ENCODE measurements at regions not wholly inside any gene's neighbourhood (a gene's known extent, or its start where the extent isn't known, plus 50 kb on each side); places are given as distances from the start of the nearest gene placed in this dataset.
A peak's percentile ranks its signal among the peaks of the same experiment; 100 is the strongest.
"Not testable (repeated sequence)": the region's sequence is repeated elsewhere in the genome, so short reads cannot be mapped to it uniquely, and the experiment has no call there.

DNA sequence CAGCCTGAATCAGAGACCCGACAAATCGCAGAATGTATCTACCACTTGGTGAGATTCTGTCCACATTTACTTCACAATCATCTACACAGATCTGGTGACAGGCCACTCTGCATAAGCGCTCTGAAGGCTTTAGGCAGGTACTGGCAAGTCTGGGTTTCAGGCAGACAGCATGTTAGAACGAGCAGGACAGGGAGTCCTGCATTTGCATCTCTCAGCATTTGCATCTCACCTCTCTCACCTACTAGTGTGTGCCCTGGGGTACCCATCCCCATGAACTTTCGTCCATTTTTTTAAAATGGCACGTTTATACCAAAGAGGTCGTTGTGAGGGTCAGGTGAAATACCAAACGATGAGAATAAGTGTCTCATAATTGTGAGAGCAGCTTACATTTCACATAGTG, 108.2 kb downstream of the SPATA31A1 start:
- H3K27me3 ChIP-seq; H3K4me1 ChIP-seq; intact Hi-C loops (cut with DNase I); H3K36me3 ChIP-seq; DNase-seq (ENCODE audit: extremely low spot score); H3K9me3 ChIP-seq: not testable (repeated sequence)
- Histone ChIP-seq H3K4me3 (peak overlapping the region; percentile 51 to 63 (median 59)), H3K27ac (replicated peaks in 1 of 4) (peak overlapping the region; percentile 69 to 77 (median 75))
- WGBS, result 17% methylated on average over 6 of the region's 8 CpGs

DNA sequence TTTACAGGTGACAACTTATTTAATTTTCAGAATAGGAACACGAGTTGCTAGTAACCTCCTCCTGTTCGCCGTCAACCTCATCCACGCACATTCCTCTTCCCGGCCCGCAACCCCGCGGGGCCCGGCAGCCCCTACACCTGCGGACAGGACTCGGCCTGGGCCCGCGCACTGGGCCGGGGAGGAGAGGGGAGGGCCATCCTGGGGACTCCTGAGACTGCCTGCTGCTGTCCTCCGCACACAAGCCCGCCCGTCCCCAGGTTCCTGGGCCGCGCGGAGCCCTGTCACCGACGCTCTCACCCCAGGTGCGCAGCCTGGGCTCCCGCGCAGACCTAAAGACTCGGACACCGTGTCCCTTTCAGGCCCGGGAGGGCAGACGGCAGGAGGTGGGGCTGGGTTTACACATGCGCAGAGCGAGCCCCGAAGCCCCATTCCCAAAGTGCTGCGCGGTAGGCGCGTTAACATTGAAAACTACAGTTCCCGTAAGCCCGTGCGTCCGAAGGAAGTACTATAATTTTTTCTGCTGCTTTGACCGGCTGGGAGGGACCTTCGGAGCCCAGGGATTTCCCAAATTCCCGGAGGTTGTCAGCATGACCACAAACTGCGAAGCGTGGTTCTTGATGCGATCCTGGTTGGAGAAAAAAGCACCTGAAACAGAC, 108.8 kb downstream of the SPATA31A1 start:
- H3K9me3 ChIP-seq; H3K36me3 ChIP-seq; H3K4me1 ChIP-seq; H3K27me3 ChIP-seq; intact Hi-C loops (cut with DNase I): not testable (repeated sequence)
- H3K27ac ChIP-seq (replicated peaks in 1 of 4), result peak overlapping the region; percentile 69 to 77 (median 75)
- peak; percentile 91 for DNase-seq (ENCODE audit: extremely low spot score)
- H3K4me3 ChIP-seq, result peak overlapping the region; percentile 51 to 63 (median 59)
- WGBS, result 1% methylated on average over 17 of the region's 46 CpGs
- TF ChIP-seq POLR2AphosphoS5 (IDR thresholded peaks at IDR 0.05), result peak; percentile 67 to 74

DNA sequence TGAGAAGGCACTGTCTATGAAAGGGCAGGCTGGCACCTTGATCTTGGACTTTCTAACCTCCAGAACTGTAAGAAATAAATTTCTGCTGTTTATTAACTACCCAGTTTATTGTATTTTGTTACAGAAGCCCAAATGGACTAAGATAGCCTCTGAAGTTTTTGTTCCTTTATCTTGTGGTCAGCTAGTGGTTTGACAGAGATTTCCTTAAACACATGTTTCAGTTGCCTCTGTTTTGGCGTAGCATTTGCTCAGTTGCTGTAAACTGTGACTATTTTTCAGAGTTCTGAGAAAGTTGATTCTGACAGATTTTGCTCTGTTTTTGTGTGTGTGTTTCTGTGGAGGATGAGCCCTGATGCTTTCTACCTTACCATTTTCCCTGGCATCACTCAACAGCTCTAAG, 119.0 kb downstream of the SPATA31A1 start:
- WGBS, result 67% methylated on average over 1 of the region's 1 CpG
- DNase-seq (ENCODE audit: extremely low spot score); H3K4me3 ChIP-seq; H3K4me1 ChIP-seq; H3K9me3 ChIP-seq; H3K27ac ChIP-seq (replicated peaks in 1 of 4); intact Hi-C loops (cut with DNase I); H3K27me3 ChIP-seq; H3K36me3 ChIP-seq: not testable (repeated sequence)

DNA sequence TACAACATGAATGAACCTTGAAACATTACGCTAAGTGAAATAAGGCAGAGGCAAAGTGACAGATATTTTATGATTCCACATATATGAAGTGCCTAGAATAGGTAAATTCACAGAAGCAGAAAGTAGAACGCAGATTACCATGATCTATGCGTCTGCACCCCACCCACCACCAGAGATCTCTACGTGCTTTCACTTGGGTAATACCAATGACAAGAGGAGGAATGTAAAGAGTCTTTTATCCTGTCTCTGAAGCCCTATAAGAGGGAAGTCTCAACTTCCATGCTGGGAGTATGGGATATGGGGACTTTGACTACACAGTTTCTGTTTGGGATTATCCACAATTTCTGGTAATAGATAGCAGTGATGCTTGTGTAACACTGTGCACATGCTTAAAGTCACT, 127.6 kb downstream of the SPATA31A1 start:
- H3K27me3 ChIP-seq; H3K27ac ChIP-seq (replicated peaks in 1 of 4); H3K9me3 ChIP-seq; H3K4me3 ChIP-seq; DNase-seq (ENCODE audit: extremely low spot score); intact Hi-C loops (cut with DNase I); H3K4me1 ChIP-seq; H3K36me3 ChIP-seq: not testable (repeated sequence)
- 95% methylated on average over 4 of the region's 4 CpGs for WGBS

GRCh38 chr9:39483880-39484279, 128.4 kb downstream of the SPATA31A1 start:
- H3K4me1 ChIP-seq; H3K27me3 ChIP-seq; H3K36me3 ChIP-seq; DNase-seq (ENCODE audit: extremely low spot score); H3K9me3 ChIP-seq; H3K27ac ChIP-seq (replicated peaks in 1 of 4); H3K4me3 ChIP-seq; intact Hi-C loops (cut with DNase I): not testable (repeated sequence)
- 80% methylated on average over 2 of the region's 2 CpGs for WGBS

- H3K27me3 ChIP-seq; H3K36me3 ChIP-seq; H3K4me1 ChIP-seq; H3K9me3 ChIP-seq; intact Hi-C loops (cut with DNase I); DNase-seq (ENCODE audit: extremely low spot score); H3K4me3 ChIP-seq; H3K27ac ChIP-seq (replicated peaks in 1 of 4): not testable (repeated sequence)
- whole genome bisulfite sequencing, result 100% methylated on average over 1 of the region's 1 CpG
Measured at GRCh38 chr9:39484292-39484691, 128.8 kb downstream of the SPATA31A1 start.

DNA sequence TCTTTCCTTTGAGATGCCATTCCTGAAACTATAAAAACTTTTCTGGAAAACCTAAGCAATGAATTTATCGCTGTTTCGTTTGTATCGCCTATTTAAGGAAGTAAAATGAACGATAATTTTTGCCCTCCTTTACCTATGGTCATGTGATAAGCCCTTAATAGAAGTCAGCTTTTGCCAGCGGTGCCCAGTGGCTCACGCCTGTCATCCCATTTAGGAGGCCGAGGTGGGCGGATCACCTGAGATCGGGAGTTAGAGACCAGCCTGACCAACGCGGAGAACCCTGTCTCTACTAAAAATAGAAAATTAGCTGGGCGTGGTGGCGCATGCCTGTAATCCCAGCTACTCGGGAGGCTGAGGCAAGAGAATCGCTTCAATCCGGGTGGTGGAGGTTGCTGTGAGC, 132.0 kb downstream of the SPATA31A1 start:
- 96% methylated on average over 11 of the region's 16 CpGs for WGBS
- DNase-seq (ENCODE audit: extremely low spot score); intact Hi-C loops (cut with DNase I): not testable (repeated sequence)

GRCh38 chr9:39496248-39496647, 140.8 kb downstream of the SPATA31A1 start:
- H3K4me1 ChIP-seq; H3K9me3 ChIP-seq; H3K4me3 ChIP-seq; DNase-seq (ENCODE audit: extremely low spot score); H3K27me3 ChIP-seq; H3K36me3 ChIP-seq; intact Hi-C loops (cut with DNase I); H3K27ac ChIP-seq (replicated peaks in 1 of 4): not testable (repeated sequence)
- WGBS, result 61% methylated on average over 3 of the region's 4 CpGs

More for the DNA sequence above, 132.0 kb downstream of the SPATA31A1 start:
- H3K4me3 ChIP-seq; H3K9me3 ChIP-seq; H3K36me3 ChIP-seq; H3K4me1 ChIP-seq; H3K27ac ChIP-seq (replicated peaks in 1 of 4); H3K27me3 ChIP-seq: not testable (repeated sequence)

DNA sequence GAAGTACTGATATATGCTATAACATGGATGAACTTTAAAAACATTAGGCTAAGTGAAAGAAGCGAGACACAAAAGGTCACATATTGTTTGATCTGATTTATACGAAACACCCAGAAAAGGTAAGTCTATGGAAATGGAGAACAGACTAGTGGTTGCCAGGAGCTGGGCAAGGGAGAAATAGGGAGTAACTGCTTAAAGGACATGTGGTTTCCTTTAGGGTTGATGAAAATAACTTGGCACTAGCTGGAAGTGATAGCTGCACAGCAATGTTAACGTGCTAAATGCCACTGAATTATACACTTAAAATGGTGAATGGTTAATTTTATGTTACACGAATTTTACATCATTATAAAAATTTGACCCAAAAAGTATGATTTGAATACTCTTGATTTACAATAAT, 147.7 kb downstream of the SPATA31A1 start:
- H3K27me3 ChIP-seq; H3K27ac ChIP-seq (replicated peaks in 1 of 4); H3K9me3 ChIP-seq; DNase-seq (ENCODE audit: extremely low spot score); H3K4me3 ChIP-seq; H3K36me3 ChIP-seq; intact Hi-C loops (cut with DNase I); H3K4me1 ChIP-seq: not testable (repeated sequence)
- no CpG with 5 or more reads among the region's 4 CpGs for WGBS

DNA sequence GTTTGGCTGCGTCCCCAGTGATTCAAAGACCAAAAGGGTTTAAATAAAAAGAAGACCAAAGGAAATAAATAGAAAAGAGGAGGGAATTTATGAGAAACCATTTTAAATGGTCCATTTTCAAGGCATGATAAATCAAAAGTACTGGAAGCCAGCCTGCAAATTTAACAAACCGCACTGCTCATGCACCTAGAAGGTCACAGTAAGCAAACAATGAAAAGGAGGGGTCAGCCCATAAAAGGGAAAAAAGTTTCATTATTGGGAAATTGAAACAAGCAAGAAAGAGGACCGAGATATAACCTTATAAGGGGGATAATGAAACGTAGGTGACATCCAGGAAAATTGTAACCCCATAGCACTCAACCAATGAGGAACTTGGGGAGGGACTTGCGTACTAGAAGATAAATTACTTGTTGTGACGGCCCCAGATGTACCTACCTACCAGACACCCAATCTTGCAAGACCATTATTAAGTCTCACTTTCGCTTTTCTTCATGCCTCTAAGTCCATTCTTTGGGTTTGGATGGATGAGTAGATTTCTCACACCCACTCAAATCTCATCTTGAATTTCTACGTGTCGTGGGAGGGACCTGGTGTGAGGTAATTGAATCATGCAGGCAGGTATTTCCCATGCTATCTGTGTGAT, 172.0 kb downstream of the SPATA31A1 start:
- WGBS, result no CpG with 5 or more reads among the region's 9 CpGs
- intact Hi-C loops (cut with DNase I); H3K36me3 ChIP-seq; DNase-seq (ENCODE audit: extremely low spot score); H3K4me1 ChIP-seq; H3K27me3 ChIP-seq; H3K9me3 ChIP-seq; H3K27ac ChIP-seq (replicated peaks in 1 of 4); H3K4me3 ChIP-seq: not testable (repeated sequence)

GRCh38 chr9:39532597-39532996, 177.1 kb downstream of the SPATA31A1 start:
- intact Hi-C loops (cut with DNase I); H3K4me3 ChIP-seq; DNase-seq (ENCODE audit: extremely low spot score); H3K36me3 ChIP-seq; H3K9me3 ChIP-seq; H3K4me1 ChIP-seq; H3K27me3 ChIP-seq; H3K27ac ChIP-seq (replicated peaks in 1 of 4): not testable (repeated sequence)
- 86% methylated on average over 2 of the region's 6 CpGs for WGBS

- DNase-seq (ENCODE audit: extremely low spot score); H3K27ac ChIP-seq (replicated peaks in 1 of 4); H3K4me1 ChIP-seq; H3K36me3 ChIP-seq; H3K4me3 ChIP-seq; H3K27me3 ChIP-seq; H3K9me3 ChIP-seq; intact Hi-C loops (cut with DNase I): not testable (repeated sequence)
- WGBS, result no CpG with 5 or more reads among the region's 38 CpGs
Measured at GRCh38 chr9:39533001-39533762, 177.7 kb downstream of the SPATA31A1 start.
